ENCODE measurements at regions not wholly inside any gene's neighbourhood (a gene's known extent, or its start where the extent isn't known, plus 50 kb on each side); places are given as distances from the start of the nearest gene placed in this dataset.

DNA sequence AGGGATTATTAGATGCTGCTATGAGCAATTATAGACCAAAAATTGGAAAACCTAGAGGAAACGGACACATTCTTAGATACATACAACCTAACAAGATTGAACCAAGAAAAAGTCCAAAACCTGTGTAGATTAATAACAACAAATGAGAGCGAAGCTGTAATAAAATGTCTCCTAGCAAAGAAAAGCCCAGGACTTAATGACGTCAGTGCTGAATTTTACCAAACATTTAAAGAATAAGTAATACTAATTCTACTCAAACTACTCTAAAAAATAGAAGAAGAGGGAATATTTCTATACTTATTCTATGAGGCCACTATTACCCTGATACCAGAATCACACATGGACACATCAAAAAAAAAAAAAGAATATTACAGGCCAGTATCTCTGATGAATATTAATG is 309.5 kb upstream of the ANO5 start:
- ChIA-PET POLR2A (ENCODE audit: low non-redundant PET) (no interaction called here), CTCF (no interaction called here)
- H3K27ac ChIP-seq: no peak overlapping the region
- no peak for DNase-seq (ENCODE audit: low spot score)
- TF ChIP-seq, protein P1, sequence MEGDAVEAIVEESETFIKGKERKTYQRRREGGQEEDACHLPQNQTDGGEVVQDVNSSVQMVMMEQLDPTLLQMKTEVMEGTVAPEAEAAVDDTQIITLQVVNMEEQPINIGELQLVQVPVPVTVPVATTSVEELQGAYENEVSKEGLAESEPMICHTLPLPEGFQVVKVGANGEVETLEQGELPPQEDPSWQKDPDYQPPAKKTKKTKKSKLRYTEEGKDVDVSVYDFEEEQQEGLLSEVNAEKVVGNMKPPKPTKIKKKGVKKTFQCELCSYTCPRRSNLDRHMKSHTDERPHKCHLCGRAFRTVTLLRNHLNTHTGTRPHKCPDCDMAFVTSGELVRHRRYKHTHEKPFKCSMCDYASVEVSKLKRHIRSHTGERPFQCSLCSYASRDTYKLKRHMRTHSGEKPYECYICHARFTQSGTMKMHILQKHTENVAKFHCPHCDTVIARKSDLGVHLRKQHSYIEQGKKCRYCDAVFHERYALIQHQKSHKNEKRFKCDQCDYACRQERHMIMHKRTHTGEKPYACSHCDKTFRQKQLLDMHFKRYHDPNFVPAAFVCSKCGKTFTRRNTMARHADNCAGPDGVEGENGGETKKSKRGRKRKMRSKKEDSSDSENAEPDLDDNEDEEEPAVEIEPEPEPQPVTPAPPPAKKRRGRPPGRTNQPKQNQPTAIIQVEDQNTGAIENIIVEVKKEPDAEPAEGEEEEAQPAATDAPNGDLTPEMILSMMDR (conservative IDR thresholded peaks at IDR 0.05; ENCODE audit: low read depth): no peak

DNA sequence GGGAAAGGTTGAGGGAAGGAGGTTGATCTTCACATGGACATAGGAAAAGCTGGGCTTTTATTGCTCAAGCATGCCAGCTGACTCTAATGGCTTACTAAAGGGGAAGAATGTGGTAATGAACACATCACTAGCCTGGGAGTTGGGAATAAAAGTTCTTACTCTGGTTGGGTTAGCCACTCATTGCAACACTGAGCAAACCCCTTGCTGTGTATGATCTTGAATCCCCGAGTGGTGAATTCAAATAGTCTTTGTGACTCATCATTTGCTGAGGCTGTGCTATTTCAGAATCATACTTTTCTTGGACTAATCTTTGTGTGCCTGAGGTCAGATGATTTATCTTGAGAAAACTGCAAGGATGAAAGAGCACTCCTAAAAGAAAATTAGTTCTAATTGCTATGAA is 304.1 kb upstream of the ANO5 start:
- POLR2A ChIA-PET (ENCODE audit: low non-redundant PET): no interaction called here
- CTCF ChIA-PET: no interaction called here
- DNase-seq (ENCODE audit: low spot score): no peak
- no peak overlapping the region for H3K27ac ChIP-seq
- TF ChIP-seq, protein P1 (conservative IDR thresholded peaks at IDR 0.05; ENCODE audit: low read depth): no peak

DNA sequence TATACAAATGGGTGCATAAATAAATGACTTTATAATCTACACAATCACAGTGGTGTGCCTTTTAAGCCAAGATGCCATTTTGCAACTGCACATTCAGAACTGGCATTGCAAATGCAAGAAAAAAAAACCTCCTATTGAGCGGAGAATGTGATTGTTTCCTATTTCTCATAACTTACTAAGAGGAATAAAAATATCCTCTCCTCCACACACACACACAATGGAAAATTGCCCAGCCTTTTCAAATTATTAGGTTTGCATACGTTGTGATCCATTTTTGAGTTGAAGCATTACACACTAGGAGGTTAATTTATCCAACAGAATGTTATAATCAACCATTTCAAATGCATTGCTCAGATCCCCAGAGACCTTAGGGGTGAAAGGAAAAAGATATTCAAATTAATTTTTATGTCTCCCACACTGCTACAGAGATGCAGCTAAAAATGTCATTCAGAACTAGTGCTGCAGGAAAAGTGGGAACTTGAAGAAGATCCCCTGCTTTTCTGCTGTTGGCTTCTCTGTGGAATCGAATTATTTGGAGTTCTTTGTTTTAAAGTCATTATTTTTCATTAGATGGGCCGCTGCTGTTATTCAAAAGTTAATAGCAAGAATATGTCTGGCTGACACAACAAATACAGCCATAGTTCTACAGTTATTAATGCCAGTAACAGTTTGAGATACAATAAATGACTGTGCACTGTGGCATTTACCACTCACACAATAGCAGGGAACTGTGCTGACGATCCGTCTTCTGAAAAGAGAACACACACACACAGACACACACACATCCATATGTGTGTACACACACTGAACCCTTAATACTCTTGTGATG is 299.9 kb upstream of the ANO5 start:
- DNase-seq (ENCODE audit: low spot score): no peak
- H3K27ac ChIP-seq: no peak overlapping the region
- ChIA-PET POLR2A (ENCODE audit: low non-redundant PET) (no interaction called here), CTCF (no interaction called here)
- TF ChIP-seq, protein P1 (conservative IDR thresholded peaks at IDR 0.05; ENCODE audit: low read depth): no peak

DNA sequence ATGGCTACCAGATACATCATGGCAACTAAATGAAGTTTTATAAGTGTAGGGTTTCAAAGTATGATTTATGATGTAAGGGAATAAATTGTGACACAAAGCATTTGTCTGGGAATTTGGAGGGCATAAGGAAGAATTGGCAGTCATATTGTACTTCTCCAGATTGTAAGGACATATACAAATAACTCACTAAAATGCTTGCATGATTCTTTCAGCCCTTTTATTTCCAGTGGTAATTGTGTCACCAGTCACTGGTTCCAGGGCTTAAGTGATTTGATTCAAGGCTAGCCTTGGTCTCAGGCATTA is 299.4 kb upstream of the ANO5 start:
- no peak for DNase-seq (ENCODE audit: low spot score)
- TF ChIP-seq, protein P1 (conservative IDR thresholded peaks at IDR 0.05; ENCODE audit: low read depth): no peak
- CTCF ChIA-PET: no interaction called here
- POLR2A ChIA-PET (ENCODE audit: low non-redundant PET): no interaction called here
- no peak overlapping the region for H3K27ac ChIP-seq

DNA sequence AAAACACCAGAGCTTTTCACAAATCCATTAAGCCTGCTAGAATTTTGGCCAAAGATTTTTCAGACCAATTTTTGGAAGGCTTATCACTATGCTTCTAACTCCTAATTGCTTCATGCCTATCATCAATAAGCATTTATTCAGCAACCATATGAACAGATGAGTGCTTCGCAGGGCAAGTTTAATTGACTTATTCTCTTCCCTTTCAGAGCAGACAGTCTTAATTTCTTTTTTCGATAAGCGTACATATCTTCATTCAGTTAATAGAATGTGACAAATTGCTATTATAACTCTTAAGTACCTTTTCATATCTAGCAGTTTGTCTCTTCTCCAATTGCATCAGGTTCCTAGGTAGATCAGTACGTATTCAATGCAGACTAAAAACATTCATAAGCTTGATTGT is 298.4 kb upstream of the ANO5 start:
- no peak overlapping the region for H3K27ac ChIP-seq
- DNase-seq (ENCODE audit: low spot score): no peak
- TF ChIP-seq, protein P1 (conservative IDR thresholded peaks at IDR 0.05; ENCODE audit: low read depth): no peak
- CTCF ChIA-PET: no interaction called here
- POLR2A ChIA-PET (ENCODE audit: low non-redundant PET): no interaction called here

DNA sequence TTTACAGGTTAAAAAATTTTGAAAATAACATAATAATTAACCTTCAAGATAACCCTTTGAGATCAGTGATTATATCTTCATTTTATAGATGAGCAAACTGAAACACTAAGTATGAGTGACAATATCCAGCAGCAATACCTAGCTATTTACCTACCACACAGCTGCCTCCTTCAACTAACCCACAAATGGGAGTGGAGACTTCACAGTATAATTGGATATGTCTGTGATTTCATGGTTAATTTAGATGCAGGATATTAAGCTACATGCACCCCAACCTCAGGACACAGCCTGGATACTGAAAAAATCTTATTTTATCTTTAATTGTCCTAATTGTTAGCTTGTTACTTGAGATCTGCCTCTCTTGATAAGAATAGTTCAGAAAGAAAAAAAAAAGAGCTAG is 297.2 kb upstream of the ANO5 start:
- no peak overlapping the region for H3K27ac ChIP-seq
- ChIA-PET POLR2A (ENCODE audit: low non-redundant PET) (no interaction called here), CTCF (no interaction called here)
- no peak for DNase-seq (ENCODE audit: low spot score)
- TF ChIP-seq, protein P1 (conservative IDR thresholded peaks at IDR 0.05; ENCODE audit: low read depth): no peak

Measured in RWPE1 (cell line).